DLD1 (cell line): ENCODE measurements at regions not wholly inside any gene's neighbourhood (a gene's known extent, or its start where the extent isn't known, plus 50 kb on each side); places are given as distances from the start of the nearest gene placed in this dataset.

Experiments
- in situ Hi-C: cut with HindIII; loops from 2 replicates; pipeline ENCODE4 v1.10.0; 2017; ENCODE audit warnings: low sequenced_read_pairs

GRCh38 chr11:109553284-109553683, 131.3 kb downstream of the C11orf87 start:
- in situ Hi-C loops = no loop called here

GRCh38 chr11:109554951-109555350, 133.0 kb downstream of the C11orf87 start:
- in situ Hi-C loops = no loop called here

DNA sequence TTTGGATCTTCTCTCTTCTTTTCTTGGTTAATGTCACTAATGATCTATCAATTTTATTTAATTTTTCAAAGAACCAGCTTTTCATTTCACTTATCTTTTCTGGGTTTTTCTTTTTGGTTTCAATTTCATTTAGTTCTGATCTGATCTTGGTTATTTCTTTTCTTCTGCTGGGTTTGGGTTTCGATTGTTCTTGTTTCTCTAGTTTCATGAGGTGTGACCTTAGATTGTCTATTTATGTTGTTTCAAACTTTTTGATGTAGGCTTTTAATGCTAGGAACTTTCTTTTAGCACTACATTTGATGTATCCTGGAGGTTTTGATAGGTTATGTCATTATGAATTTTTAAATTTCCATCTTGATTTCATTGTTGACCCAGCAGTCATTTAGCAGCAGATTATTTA, 142.3 kb downstream of the C11orf87 start:
- in situ Hi-C loops = no loop called here

DNA sequence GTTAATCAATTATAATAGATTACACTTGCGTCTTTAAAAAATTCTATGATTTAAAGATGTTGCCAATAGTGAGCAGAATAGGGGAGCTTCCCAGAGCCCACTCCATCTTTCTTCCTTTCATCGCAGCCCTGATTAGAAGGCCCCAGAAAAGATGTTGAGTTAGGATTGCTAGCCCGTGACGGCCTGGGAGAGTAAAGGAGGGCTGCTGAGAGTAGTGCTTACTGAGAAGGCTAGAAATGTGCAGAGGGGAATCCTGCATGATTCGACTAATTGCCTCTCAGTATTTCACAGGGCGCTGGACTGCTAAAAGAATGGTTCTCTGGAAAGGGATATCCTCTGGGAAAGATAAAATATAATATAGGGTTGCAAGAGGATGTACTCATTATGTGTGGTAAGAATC, 160.5 kb downstream of the C11orf87 start:
- in situ Hi-C loops = no loop called here

DNA sequence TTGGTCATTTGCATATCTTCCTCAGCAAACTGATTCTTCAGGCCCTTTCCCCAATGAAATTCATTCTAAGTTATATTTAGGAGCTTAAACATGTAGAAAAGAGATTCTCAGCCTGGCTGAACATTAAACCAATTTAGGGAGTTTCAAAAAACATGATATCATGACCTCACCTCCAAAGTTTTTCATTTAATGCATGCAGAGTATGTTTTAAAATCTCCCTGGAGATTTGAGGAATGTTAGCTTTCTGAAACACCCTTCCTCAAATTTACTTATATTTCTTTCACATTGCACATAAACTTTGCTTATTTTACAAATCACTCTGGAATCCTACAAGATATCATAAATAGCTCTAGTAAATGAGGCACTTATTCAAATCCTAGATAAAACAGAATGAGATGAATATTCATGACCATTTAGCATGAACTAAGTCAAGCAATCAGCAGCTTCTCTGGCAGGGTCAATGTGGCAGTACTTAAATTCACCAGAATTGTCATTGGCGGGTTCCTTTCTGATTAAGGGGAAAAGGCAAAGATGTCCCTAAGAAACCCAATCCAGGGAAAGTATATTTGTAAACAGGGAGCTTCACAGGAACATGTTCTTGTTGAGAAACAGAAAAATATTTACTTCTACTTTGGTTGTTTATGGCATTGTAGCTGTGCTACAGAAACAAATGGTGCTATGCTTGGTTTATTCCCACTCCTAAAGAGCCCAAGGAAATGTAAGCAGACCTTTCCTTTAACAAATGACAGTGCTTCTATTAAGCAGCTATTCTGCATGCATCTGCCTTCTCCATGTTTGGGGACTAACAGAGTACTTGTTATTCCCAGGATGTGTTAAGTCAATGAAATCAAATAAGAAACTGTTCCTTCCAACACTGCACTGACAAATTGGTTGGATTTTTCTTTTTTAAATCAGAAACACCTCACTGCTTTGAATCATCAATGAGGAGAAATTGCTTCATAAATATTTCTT, 162.3 kb downstream of the C11orf87 start:
- in situ Hi-C loops = no loop called here

DNA sequence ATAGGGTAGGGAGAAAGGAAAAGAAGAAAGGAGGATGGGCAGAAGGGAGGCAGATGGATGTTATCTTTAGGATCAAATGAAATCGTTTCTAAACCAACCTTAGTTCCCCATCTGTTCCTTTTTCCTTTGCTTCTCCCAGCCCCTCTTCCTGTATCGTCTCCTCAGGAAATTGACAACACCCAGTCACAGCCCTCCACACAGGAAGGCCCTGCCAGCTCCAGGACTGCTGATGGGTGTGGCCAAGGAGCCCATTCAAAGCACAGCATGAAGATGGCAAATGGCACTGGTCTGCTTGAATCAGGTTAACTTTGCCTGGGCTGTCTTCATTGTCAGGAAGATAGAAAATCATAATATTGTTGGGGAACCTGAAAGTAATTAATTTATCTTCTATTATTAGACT, 164.8 kb downstream of the C11orf87 start:
- in situ Hi-C loops = no loop called here

GRCh38 chr11:109590782-109591181, 168.8 kb downstream of the C11orf87 start:
- in situ Hi-C loops = no loop called here

DNA sequence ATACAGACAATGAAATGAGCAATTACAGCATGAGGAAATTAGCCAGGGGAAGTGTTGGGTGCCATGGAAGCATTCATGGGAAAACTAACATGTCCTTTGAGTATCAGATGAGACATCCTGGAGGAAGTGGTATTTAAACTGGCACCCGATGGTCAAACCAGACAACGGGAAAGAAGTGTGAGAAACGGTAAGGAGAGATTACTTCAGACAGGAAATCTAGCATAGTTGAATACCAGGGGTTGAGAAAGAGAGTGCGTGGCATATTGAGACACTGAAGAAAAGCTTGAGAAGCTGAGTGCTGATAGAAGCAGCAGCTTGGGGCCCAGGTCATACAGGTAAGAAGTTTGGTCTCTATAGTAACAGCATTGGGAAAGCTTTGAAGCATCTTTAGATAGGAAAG, 175.3 kb downstream of the C11orf87 start:
- in situ Hi-C loops = no loop called here

GRCh38 chr11:109604481-109605400, 182.8 kb downstream of the C11orf87 start:
- in situ Hi-C loops = loop anchor here (5.0 kb wide), 1 partner anchor 38 kb away; no protein-coding TSS in a partner anchor

DNA sequence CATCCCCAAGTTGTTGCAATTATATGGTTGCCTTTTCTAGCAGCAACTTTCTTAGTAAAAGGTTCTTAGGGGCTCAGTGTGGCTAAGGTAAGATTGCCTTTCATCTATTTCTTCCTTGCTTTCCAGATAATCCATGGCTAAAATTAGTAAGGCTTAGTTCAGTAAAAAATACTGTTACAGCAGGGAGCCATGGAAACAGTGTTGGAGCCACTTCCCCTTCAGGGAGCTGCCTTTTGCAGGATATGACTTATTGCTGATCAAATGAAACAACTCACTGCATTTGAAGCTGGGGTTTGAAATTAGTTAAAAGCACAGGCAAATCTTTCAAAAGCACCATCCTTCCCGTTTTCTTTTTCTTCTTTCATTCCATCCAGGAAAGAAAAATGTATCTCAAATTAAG, 184.3 kb downstream of the C11orf87 start:
- in situ Hi-C loops = no loop called here

GRCh38 chr11:109609454-109610185, 187.6 kb downstream of the C11orf87 start:
- in situ Hi-C loops = no loop called here

DNA sequence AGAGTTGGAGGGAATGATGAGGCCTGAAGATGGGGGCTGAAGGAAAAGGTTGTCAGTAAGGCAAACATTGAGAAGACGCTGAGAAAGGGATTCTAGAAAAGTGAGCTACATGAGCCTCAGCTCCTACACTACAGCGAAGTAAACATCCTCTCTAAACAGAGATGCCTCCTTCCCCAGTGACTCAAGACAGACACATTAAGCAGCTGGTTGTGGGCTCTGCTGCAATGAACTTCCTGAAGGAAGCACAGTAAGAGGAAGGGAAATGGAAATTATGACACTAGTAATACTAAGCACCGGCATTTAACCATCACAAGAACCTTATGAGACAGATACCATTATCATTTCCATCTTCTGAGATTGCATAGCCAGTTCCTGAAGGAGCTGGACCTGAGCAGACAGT, 190.5 kb downstream of the C11orf87 start:
- in situ Hi-C loops = no loop called here

- in situ Hi-C loops = no loop called here
These were observed 197.5 kb downstream of the C11orf87 start for GRCh38 chr11:109619498-109619897.

GRCh38 chr11:109629734-109630133, 207.7 kb downstream of the C11orf87 start:
- in situ Hi-C loops = no loop called here

DNA sequence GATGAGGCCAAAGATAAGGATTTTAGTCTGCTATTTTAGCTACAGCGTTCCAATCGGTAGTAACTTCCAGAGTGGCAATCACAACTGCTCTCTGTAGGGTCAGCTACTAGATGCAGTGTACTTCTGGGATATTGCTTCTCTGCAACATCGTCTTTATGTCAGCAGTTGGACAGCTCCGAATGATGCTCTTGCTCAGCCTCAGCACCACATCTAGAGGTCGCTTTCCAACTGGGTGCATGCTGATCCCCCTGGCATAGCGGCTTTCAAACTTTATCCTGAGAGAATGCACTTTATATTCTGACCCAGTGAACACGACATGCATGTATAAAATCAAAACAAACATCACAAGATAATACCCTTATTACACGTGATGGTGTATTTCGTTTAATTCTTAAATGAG, 219.6 kb downstream of the C11orf87 start:
- in situ Hi-C loops = loop anchor here (5.0 kb wide), 1 partner anchor 39 kb away; no protein-coding TSS in a partner anchor

DNA sequence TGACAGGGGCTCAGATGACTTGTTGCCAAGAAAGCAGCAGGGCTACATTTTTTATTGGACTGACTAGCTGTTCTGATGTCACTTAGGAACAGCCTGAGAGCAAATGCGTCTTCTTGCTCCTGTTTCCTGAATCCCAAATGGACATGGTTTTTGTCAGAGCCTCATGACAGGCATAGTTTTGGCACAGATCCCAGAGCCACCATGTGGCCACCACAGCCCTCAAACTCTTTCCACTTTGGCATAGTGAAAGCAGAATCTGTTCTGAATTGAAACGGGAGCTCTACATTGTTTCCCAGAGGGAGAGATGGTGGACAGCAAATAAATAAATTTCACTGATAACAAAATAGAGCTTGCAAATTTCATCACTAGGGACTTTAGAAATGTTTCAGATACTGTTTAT, 222.2 kb downstream of the C11orf87 start:
- in situ Hi-C loops = loop anchor here (5.0 kb wide), 1 partner anchor 42 kb away; no protein-coding TSS in a partner anchor

- in situ Hi-C loops = no loop called here
These were observed 226.8 kb downstream of the C11orf87 start for GRCh38 chr11:109648804-109649203.

- in situ Hi-C loops = no loop called here
These were observed 232.1 kb downstream of the C11orf87 start for GRCh38 chr11:109654091-109654490.

- in situ Hi-C loops = no loop called here
These were observed 236.2 kb downstream of the C11orf87 start for GRCh38 chr11:109658190-109658589.

- in situ Hi-C loops = no loop called here
These were observed 245.7 kb downstream of the C11orf87 start for GRCh38 chr11:109667719-109668118.
